ENCODE measurements at regions not wholly inside any gene's neighbourhood (a gene's known extent, or its start where the extent isn't known, plus 50 kb on each side); places are given as distances from the start of the nearest gene placed in this dataset.

- TF ChIP-seq POLR2A (IDR thresholded peaks at IDR 0.05; ENCODE audit: low read length) (no peak), GATA1 (IDR thresholded peaks at IDR 0.05; ENCODE audit: low read depth, low read length) (no peak)
Observed at GRCh38 chr4:30182786-30183185, 537.4 kb upstream of the PCDH7 start.
